CD14-positive monocyte (primary cell): ENCODE measurements at regions not wholly inside any gene's neighbourhood (a gene's known extent, or its start where the extent isn't known, plus 50 kb on each side); places are given as distances from the start of the nearest gene placed in this dataset.

Experiments
- DNase-seq, 3 donors: peaks; one replicate each; pipeline ENCODE4 v3.0.0-alpha.2; 2011 to 2022
- H2AFZ ChIP-seq: 2 replicates; pipeline ENCODE4 v1.6.0; 2012; ENCODE audit warnings: mild to moderate bottlenecking, low read depth, low read length, inconsistent platforms; ENCODE audit not compliant: insufficient read depth, poor library complexity, severe bottlenecking
- H3K27ac ChIP-seq, 2 donors: 1 replicate in 1 of 2; 2 replicates in 1 of 2; pipeline ENCODE4 v1.5.1; 2012 to 2013; ENCODE audit warnings: low read length in 2 of 2, control low read depth in 1 of 2, inconsistent platforms in 1 of 2, low read depth in 1 of 2, mild to moderate bottlenecking in 1 of 2
- H3K27me3 ChIP-seq, 2 donors: one replicate each; pipeline versions ENCODE4 v1.6.0 to v1.6.1; 2011 to 2013; ENCODE audit warnings: low read length in 2 of 2; ENCODE audit not compliant: control insufficient read depth in 2 of 2, insufficient read depth in 2 of 2
- H3K36me3 ChIP-seq, 2 donors: replicated peaks in 1 of 2; 1 replicate in 1 of 2; 2 replicates in 1 of 2; pipeline versions ENCODE4 v1.5.1 to v1.6.1; 2012 to 2013; ENCODE audit warnings: low read length in 2 of 2, control low read depth in 1 of 2, inconsistent platforms in 1 of 2, mild to moderate bottlenecking in 1 of 2; ENCODE audit not compliant: insufficient read depth in 2 of 2, control insufficient read depth in 1 of 2
- H3K4me1 ChIP-seq, 2 donors: 1 replicate in 1 of 2; 2 replicates in 1 of 2; pipeline versions ENCODE4 v1.5.1 to v1.6.1; 2012 to 2013; ENCODE audit warnings: low read length in 2 of 2, control low read depth in 1 of 2, inconsistent platforms in 1 of 2, mild to moderate bottlenecking in 1 of 2, moderate library complexity in 1 of 2; ENCODE audit not compliant: insufficient read depth in 2 of 2, control insufficient read depth in 1 of 2
- H3K4me2 ChIP-seq: replicated peaks from 2 replicates; pipeline ENCODE3; 2012; ENCODE audit warnings: low read length, moderate library complexity, mild to moderate bottlenecking; ENCODE audit not compliant: poor library complexity, severe bottlenecking; ENCODE audit errors: extremely low read depth
- H3K4me3 ChIP-seq, 3 experiments: fragments of 200-600 bp in 1 of 3; sonication (generic) in 1 of 3; replicated peaks in 1 of 3; 1 replicate in 2 of 3; 2 replicates in 1 of 3; pipeline ENCODE4 v1.5.1; 2011 to 2013; ENCODE audit warnings: low read length in 3 of 3, mild to moderate bottlenecking in 3 of 3, control low read depth in 2 of 3, low read depth in 2 of 3, inconsistent platforms in 1 of 3, moderate library complexity in 1 of 3
- H3K79me2 ChIP-seq: 2 replicates; pipeline ENCODE4 v1.6.0; 2012; ENCODE audit warnings: mild to moderate bottlenecking, control low read depth, inconsistent platforms, low read length, moderate library complexity; ENCODE audit not compliant: insufficient read depth
- H3K9ac ChIP-seq: 2 replicates; pipeline ENCODE4 v1.6.0; 2017; ENCODE audit warnings: low read length, mild to moderate bottlenecking; ENCODE audit not compliant: insufficient read depth, poor library complexity, severe bottlenecking
- H3K9me3 ChIP-seq, 2 donors: replicated peaks in 1 of 2; 1 replicate in 1 of 2; 2 replicates in 1 of 2; pipeline versions ENCODE4 v1.5.1 to v1.6.1; 2012 to 2013; ENCODE audit warnings: low read length in 2 of 2, control low read depth in 1 of 2; ENCODE audit not compliant: control insufficient read depth in 1 of 2, insufficient read depth in 1 of 2
- H4K20me1 ChIP-seq: 2 replicates; pipeline ENCODE4 v1.6.0; 2012; ENCODE audit warnings: mild to moderate bottlenecking, low read length, control low read depth, moderate library complexity; ENCODE audit not compliant: insufficient read depth
- H3K27ac Mint-ChIP-seq, 7 donors: one replicate each; pipeline ENCODE4 v1.8.0; 2020; ENCODE audit warnings: mild to moderate bottlenecking in 7 of 7, mixed read lengths in 7 of 7, moderate library complexity in 6 of 7, inconsistent platforms in 2 of 7
- H3K27me3 Mint-ChIP-seq, 3 donors: one replicate each; pipeline ENCODE4 v1.8.0; 2021 to 2022; ENCODE audit warnings: low read depth in 3 of 3, mild to moderate bottlenecking in 3 of 3, mixed read lengths in 3 of 3, moderate library complexity in 3 of 3, inconsistent platforms in 1 of 3
- H3K36me3 Mint-ChIP-seq, 2 donors: one replicate each; pipeline ENCODE4 v1.8.0; 2020; ENCODE audit warnings: mixed read lengths in 2 of 2, inconsistent platforms in 1 of 2, mild to moderate bottlenecking in 1 of 2
- H3K4me1 Mint-ChIP-seq: one replicate; pipeline ENCODE4 v1.8.0; 2020; ENCODE audit warnings: mild to moderate bottlenecking, mixed read lengths
- H3K4me3 Mint-ChIP-seq, 2 donors: one replicate each; pipeline ENCODE4 v1.8.0; 2020; ENCODE audit warnings: mild to moderate bottlenecking in 2 of 2, mixed read lengths in 2 of 2, moderate library complexity in 1 of 2
- H3K9me3 Mint-ChIP-seq, 7 donors: one replicate each; pipeline ENCODE4 v1.8.0; 2020 to 2022; ENCODE audit warnings: mixed read lengths in 7 of 7, mild to moderate bottlenecking in 6 of 7, moderate library complexity in 6 of 7, inconsistent platforms in 2 of 7
- CTCF ChIP-seq: fragments of 200-600 bp; IDR thresholded peaks from one replicate; pipeline ENCODE4 v1.8.0; 2022; ENCODE audit warnings: antibody characterized with exemption, mild to moderate bottlenecking
- WGBS: methylation state at CpG from one replicate; pipeline ENCODE4 v1.1.5; 2013; ENCODE audit warnings: missing lambda C conversion rate; ENCODE audit not compliant: insufficient coverage; 5-methylcytosine and 5-hydroxymethylcytosine counted together
- intact Hi-C, 2 donors: fragments of 100-400 bp; cut with micrococcal nuclease; formaldehyde crosslinking; loops; one replicate each; pipeline versions ENCODE4 v1.15.0 to v1.15.1; 2023

DNA sequence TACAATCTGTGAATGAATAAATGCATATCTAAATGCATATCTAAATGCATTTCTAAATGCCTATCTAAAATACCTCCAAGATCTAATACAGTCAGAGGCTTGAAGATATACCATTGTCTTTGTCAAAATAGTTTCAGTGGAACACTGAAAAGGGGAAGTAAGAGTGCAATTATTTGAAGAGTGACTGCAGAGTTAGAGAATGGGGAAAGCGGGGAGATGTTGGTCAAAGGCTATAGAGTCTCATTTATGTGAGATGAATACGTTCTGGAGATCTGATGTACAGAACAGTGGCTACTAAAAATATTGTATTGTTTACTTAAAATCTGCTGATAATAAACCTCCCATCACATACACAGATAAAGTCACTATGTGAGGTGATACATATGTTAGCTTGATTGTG, 1126.2 kb upstream of the CDH9 start:
- intact Hi-C loops: no loop called here
- Mint-ChIP-seq H3K27me3 (no peaks in the 10 kb centered on the region), H3K36me3 (no peaks in the 10 kb centered on the region)

DNA sequence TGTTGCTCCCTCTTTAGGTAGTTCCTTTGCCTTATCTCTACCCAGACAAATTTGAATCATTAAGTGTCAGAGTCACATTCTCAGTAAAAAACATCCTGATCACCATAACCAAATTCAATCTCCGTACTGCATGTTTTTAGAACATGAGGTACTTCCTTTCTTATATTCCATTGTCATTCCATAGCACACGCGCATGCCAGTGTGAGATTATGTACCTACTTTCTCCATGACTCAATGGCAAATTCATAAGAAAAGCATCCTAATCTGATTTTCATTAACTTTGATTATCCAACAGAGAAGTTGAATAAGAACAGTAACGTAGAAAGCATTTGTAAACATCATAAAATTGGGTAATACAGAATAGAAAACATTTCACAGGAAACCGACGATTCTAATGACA, 1118.6 kb upstream of the CDH9 start:
- no peak overlapping the region for H3K4me2 ChIP-seq
- no peaks in the 10 kb centered on the region for H3K36me3 ChIP-seq
- H3K27me3 ChIP-seq: no peaks in the 10 kb centered on the region
- H3K79me2 ChIP-seq: no peaks in the 10 kb centered on the region
- no peak overlapping the region for H3K9ac ChIP-seq
- DNase-seq: no peak
- H3K27ac ChIP-seq: no peak overlapping the region
- H3K4me3 ChIP-seq: no peak overlapping the region
- TF ChIP-seq CTCF: no peak
- no peak overlapping the region for H2AFZ ChIP-seq
- H3K27me3 Mint-ChIP-seq: no peaks in the 10 kb centered on the region
- peaks cover 0 to 3% of the 10 kb centered on the region in 2 donors for H3K9me3 ChIP-seq
- WGBS: 75% methylated on average over 4 of the region's 6 CpGs
- intact Hi-C loops: no loop called here
- no peaks in the 10 kb centered on the region for H3K36me3 Mint-ChIP-seq
- H3K4me1 ChIP-seq: no peaks in the 10 kb centered on the region
- no peaks in the 10 kb centered on the region for H4K20me1 ChIP-seq
- no peaks in the 10 kb centered on the region for H3K4me1 Mint-ChIP-seq
- no peak overlapping the region for H3K27ac Mint-ChIP-seq
- H3K9me3 Mint-ChIP-seq: peaks cover 0 to 10% (median 2%) of the 10 kb centered on the region in 7 donors
- H3K4me3 Mint-ChIP-seq: no peak overlapping the region

More for the DNA sequence above, 1126.2 kb upstream of the CDH9 start:
- DNase-seq: no peak
- no peaks in the 10 kb centered on the region for H3K27me3 ChIP-seq
- H3K4me3 ChIP-seq: no peak overlapping the region
- H3K9ac ChIP-seq: no peak overlapping the region
- no peaks in the 10 kb centered on the region for H3K4me1 ChIP-seq
- H4K20me1 ChIP-seq: no peaks in the 10 kb centered on the region
- 80% methylated on average over 1 of the region's 2 CpGs for WGBS
- TF ChIP-seq CTCF: no peak
- no peak overlapping the region for H3K27ac ChIP-seq
- Mint-ChIP-seq H3K4me1 (no peaks in the 10 kb centered on the region), H3K27ac (no peak overlapping the region), H3K9me3 (peaks cover 0 to 17% (median 5%) of the 10 kb centered on the region in 7 donors), H3K4me3 (no peak overlapping the region)
- H3K36me3 ChIP-seq: no peaks in the 10 kb centered on the region
- no peak overlapping the region for H3K4me2 ChIP-seq
- H3K79me2 ChIP-seq: no peaks in the 10 kb centered on the region
- no peak overlapping the region for H2AFZ ChIP-seq
- H3K9me3 ChIP-seq: peaks cover 0 to 3% of the 10 kb centered on the region in 2 donors
